Esophagus muscularis mucosa (tissue), 4 donors: ENCODE measurements at regions not wholly inside any gene's neighbourhood (a gene's known extent, or its start where the extent isn't known, plus 50 kb on each side); places are given as distances from the start of the nearest gene placed in this dataset.
"Not testable (repeated sequence)": the region's sequence is repeated elsewhere in the genome, so short reads cannot be mapped to it uniquely, and the experiment has no call there.

Source experiments
- DNase-seq: peaks from one replicate; pipeline ENCODE4 v3.0.0-alpha.2; 2017; ENCODE audit errors: extremely low spot score
- H3K27ac ChIP-seq, 4 donors: fragments of 200-600 bp; sonication (generic); replicated peaks in 1 of 4; 1 replicate in 3 of 4; 2 replicates in 1 of 4; pipeline ENCODE4 v1.5.1; 2016 to 2019; ENCODE audit warnings: mild to moderate bottlenecking in 1 of 4
- H3K27me3 ChIP-seq, 4 donors: fragments of 200-600 bp; sonication (generic); one replicate each; pipeline versions ENCODE4 v1.5.1 to v1.6.0; 2016 to 2019
- H3K36me3 ChIP-seq, 4 donors: fragments of 200-600 bp; sonication (generic); one replicate each; pipeline ENCODE4 v1.5.1; 2016 to 2019
- H3K4me1 ChIP-seq, 4 donors: fragments of 200-600 bp; sonication (generic); one replicate each; pipeline ENCODE4 v1.5.1; 2016 to 2019
- H3K4me3 ChIP-seq, 4 donors: fragments of 200-600 bp; sonication (generic); 1 replicate in 2 of 4; 2 replicates in 2 of 4; pipeline ENCODE4 v1.5.1; 2016 to 2019; ENCODE audit warnings: mild to moderate bottlenecking in 4 of 4, moderate library complexity in 1 of 4
- H3K9me3 ChIP-seq, 4 donors: fragments of 200-600 bp; sonication (generic); 1 replicate in 3 of 4; 2 replicates in 1 of 4; pipeline ENCODE4 v1.5.1; 2016 to 2019
- EP300 ChIP-seq: sonication (generic); formaldehyde crosslinking; IDR thresholded peaks from one replicate; pipeline ENCODE4 v1.6.1; 2017; ENCODE audit warnings: antibody characterized with exemption
- POLR2A ChIP-seq: fragments of 450-650 bp; IDR thresholded peaks from one replicate; pipeline ENCODE4 v1.6.1; 2017; ENCODE audit warnings: antibody characterized with exemption, moderate library complexity, mild to moderate bottlenecking, low read depth
- POLR2AphosphoS5 ChIP-seq, 2 donors: sonication (generic); formaldehyde crosslinking; IDR thresholded peaks; one replicate each; pipeline ENCODE4 v1.6.1; 2017; ENCODE audit warnings: antibody characterized with exemption in 2 of 2
- WGBS: methylation state at CpG from one replicate; pipeline ENCODE4 v1.1.5; 2018; 5-methylcytosine and 5-hydroxymethylcytosine counted together
- intact Hi-C: fragments of 100-400 bp; cut with DNase I; formaldehyde crosslinking; loops from one replicate; pipeline ENCODE4 v1.15.1; 2023
- TF ChIP-seq, protein P1 (sequence below), 3 experiments: fragments of 200-600 bp in 2 of 3; fragments of 450-650 bp in 1 of 3; sonication (generic) in 2 of 3; IDR thresholded peaks; one replicate each; pipeline ENCODE4 v1.5.1; 2017 to 2019; ENCODE audit warnings: antibody characterized with exemption in 3 of 3, mild to moderate bottlenecking in 2 of 3, moderate library complexity in 1 of 3

DNA sequence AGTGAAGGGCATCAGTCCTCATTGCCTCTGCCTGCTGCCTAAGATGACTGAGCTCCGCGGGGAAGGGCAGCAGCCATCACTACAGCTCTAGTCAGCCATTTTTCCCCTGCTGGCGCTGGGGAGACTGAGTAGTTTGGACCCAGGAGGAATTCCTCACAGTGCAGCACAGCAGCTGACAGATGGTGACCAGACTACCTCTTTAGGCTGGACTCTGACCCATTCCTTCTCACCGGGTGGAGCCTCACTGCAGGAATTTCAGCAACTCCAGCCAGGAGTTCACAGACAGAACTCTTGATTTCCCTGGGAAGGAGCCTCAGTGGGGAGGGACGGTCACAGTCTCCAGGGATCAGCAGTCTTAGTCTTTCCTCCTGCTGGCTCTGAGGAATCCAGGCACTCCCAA, 492.0 kb upstream of the MMS22L start:
- TF ChIP-seq EP300 (no peak), POLR2AphosphoS5 (IDR thresholded peaks at IDR 0.05) (no peak), POLR2A (no peak)
- TF ChIP-seq, protein P1, sequence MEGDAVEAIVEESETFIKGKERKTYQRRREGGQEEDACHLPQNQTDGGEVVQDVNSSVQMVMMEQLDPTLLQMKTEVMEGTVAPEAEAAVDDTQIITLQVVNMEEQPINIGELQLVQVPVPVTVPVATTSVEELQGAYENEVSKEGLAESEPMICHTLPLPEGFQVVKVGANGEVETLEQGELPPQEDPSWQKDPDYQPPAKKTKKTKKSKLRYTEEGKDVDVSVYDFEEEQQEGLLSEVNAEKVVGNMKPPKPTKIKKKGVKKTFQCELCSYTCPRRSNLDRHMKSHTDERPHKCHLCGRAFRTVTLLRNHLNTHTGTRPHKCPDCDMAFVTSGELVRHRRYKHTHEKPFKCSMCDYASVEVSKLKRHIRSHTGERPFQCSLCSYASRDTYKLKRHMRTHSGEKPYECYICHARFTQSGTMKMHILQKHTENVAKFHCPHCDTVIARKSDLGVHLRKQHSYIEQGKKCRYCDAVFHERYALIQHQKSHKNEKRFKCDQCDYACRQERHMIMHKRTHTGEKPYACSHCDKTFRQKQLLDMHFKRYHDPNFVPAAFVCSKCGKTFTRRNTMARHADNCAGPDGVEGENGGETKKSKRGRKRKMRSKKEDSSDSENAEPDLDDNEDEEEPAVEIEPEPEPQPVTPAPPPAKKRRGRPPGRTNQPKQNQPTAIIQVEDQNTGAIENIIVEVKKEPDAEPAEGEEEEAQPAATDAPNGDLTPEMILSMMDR (IDR thresholded peaks at IDR 0.05) = no peak
- no peaks in the 10 kb centered on the region for H3K27me3 ChIP-seq
- intact Hi-C loops = no loop called here
- no peak overlapping the region for H3K27ac ChIP-seq
- no peaks in the 10 kb centered on the region for H3K9me3 ChIP-seq
- H3K4me1 ChIP-seq = no peaks in the 10 kb centered on the region
- no peak overlapping the region for H3K4me3 ChIP-seq
- no peaks in the 10 kb centered on the region for H3K36me3 ChIP-seq
- WGBS = no CpG with 5 or more reads among the region's 5 CpGs
- no peak for DNase-seq

- no peaks in the 10 kb centered on the region for H3K4me1 ChIP-seq
- no peak overlapping the region for H3K27ac ChIP-seq
- DNase-seq = no peak
- H3K27me3 ChIP-seq = no peaks in the 10 kb centered on the region
- WGBS = 86% methylated on average over 5 of the region's 5 CpGs
- H3K36me3 ChIP-seq = no peaks in the 10 kb centered on the region
- intact Hi-C loops = no loop called here
- H3K4me3 ChIP-seq = no peak overlapping the region
- no peaks in the 10 kb centered on the region for H3K9me3 ChIP-seq
- TF ChIP-seq EP300 (no peak), POLR2A (no peak), POLR2AphosphoS5 (IDR thresholded peaks at IDR 0.05) (no peak)
- TF ChIP-seq, protein P1 (IDR thresholded peaks at IDR 0.05) = no peak
These were observed 495.4 kb upstream of the MMS22L start for GRCh38 chr6:97778290-97779038.

DNA sequence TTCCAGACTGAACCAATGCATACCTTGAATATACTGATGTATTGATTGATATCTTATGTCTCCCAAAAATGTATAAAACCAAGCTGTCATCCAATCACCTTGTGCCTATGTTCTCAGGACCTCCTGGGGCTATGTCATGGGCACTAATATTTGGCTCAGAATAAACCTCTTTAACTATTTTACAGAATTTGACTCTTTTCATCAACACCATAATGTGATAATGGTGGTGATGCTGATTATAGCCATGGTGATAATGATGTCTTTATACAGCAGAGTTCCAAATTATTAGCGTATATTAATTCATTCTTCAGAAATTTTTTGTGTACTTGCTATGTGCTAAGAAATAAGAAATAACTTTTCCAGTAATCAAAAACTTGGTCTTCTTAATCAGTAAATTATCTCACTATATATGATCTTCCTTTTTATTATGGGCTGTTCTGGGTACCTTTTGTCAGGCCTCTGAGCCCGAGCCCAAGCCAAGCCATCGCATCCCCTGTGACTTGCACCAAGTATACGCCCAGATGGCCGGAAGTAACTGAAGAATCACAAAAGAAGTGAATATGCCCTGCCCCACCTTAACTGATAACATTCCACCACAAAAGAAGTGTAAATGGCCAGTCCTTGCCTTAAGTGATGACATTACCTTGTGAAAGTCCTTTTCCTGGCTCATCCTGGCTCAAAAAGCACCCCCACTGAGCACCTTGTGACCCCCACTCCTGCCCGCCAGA, 496.2 kb upstream of the MMS22L start:
- intact Hi-C loops = not testable (repeated sequence)

DNA sequence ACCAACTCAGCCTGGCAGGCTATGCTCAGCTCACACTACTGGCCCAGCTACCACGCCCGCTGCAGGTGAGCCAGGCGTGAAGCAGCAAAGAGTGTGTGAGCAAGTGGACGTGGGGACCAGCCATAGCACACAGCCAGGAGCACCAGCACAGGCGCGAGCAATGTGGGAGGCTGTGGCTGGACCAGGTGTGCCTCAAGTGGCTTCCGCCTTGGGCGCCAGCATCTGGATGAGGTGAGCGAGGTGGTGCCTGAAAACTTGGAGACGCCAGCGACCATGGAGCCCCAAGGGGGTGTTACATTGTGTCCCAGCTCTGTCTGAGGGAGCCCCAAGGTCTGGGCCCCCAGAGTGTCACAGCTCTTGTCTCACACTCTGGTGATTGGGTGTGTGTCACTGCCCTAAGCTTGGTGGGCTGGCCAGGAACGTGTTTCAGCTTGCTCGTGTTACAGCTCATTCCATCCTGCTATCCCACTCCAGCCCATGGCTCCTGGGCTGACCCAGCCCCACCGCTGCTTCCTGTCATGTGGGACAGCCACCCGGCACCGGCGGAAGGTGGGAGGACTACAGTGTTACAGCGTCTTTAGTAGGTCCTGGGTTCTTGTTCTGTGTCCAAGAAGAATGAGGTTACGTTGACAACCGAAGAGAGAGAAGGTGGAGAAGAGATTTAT, 508.0 kb upstream of the MMS22L start:
- Histone ChIP-seq H3K9me3 (no peaks in the 10 kb centered on the region), H3K4me1 (no peaks in the 10 kb centered on the region), H3K27ac (no peak overlapping the region), H3K27me3 (no peaks in the 10 kb centered on the region), H3K36me3 (no peaks in the 10 kb centered on the region), H3K4me3 (no peak overlapping the region)
- no peak for DNase-seq
- TF ChIP-seq, protein P1 (IDR thresholded peaks at IDR 0.05) = no peak
- intact Hi-C loops = no loop called here
- 88% methylated on average over 17 of the region's 20 CpGs for WGBS

More for the DNA sequence above, 496.2 kb upstream of the MMS22L start:
- not testable (repeated sequence) for H3K36me3 ChIP-seq, H3K9me3 ChIP-seq, DNase-seq, H3K4me1 ChIP-seq, H3K27me3 ChIP-seq, H3K4me3 ChIP-seq, H3K27ac ChIP-seq
- WGBS = 95% methylated on average over 5 of the region's 6 CpGs

- intact Hi-C loops = no loop called here
These were observed 522.6 kb upstream of the MMS22L start for GRCh38 chr6:97805596-97805995.

More at GRCh38 chr6:97805596-97805995, 522.6 kb upstream of the MMS22L start:
- H3K9me3 ChIP-seq = no peaks in the 10 kb centered on the region
- TF ChIP-seq POLR2A (no peak), EP300 (no peak), POLR2AphosphoS5 (IDR thresholded peaks at IDR 0.05) (no peak)
- TF ChIP-seq, protein P1 (IDR thresholded peaks at IDR 0.05) = no peak
- H3K4me3 ChIP-seq = no peak overlapping the region
- no peaks in the 10 kb centered on the region for H3K4me1 ChIP-seq
- H3K36me3 ChIP-seq = no peaks in the 10 kb centered on the region
- no peak overlapping the region for H3K27ac ChIP-seq
- DNase-seq = no peak
- H3K27me3 ChIP-seq = no peaks in the 10 kb centered on the region
